IMR-90 (cell line): ENCODE measurements at regions not wholly inside any gene's neighbourhood (a gene's known extent, or its start where the extent isn't known, plus 50 kb on each side); places are given as distances from the start of the nearest gene placed in this dataset.

Experiments used
- ATAC-seq: fragments of 200-7000 bp; cut with Tn5 transposase; 2 replicates; pipeline ENCODE4 v1.9.1; 2020; ENCODE audit warnings: low read depth, mild to moderate bottlenecking, moderate library complexity
- BruUV-seq: library from RNA; stranded (reverse); fragments of 400-500 nt; replicated peaks from 2 replicates; lab custom pipeline; 2021; lab: Mats Ljungman, UMichigan
- CTCF ChIA-PET: fragments of 300-600 bp; formaldehyde crosslinking; extraction: SDS; loops from one replicate; lab custom pipeline; 2021; ENCODE audit warnings: antibody characterized with exemption; lab: Yijun Ruan, JAX
- POLR2A ChIA-PET: fragments of 300-600 bp; sonication (Branson Sonifier 250); formaldehyde crosslinking; loops from one replicate; lab custom pipeline; 2022; ENCODE audit warnings: antibody characterized with exemption; ENCODE audit not compliant: unreplicated experiment; lab: Charles Lee
- DNase-seq: peaks from one replicate; pipeline ENCODE4 v3.0.0; 2013
- H2AFZ ChIP-seq: replicated peaks from 2 replicates; pipeline ENCODE3; 2013; ENCODE audit warnings: low read length, mild to moderate bottlenecking; ENCODE audit not compliant: poor library complexity
- H2AK5ac ChIP-seq: 2 replicates; pipeline ENCODE4 v1.6.1; 2013; ENCODE audit warnings: low read depth, low read length, inconsistent platforms
- H2AK9ac ChIP-seq: replicated peaks from 2 replicates; pipeline ENCODE3; 2013; ENCODE audit warnings: mild to moderate bottlenecking, low read depth, low read length, moderate library complexity; ENCODE audit not compliant: poor library complexity
- H2BK120ac ChIP-seq: 2 replicates; pipeline ENCODE4 v1.6.1; 2013; ENCODE audit warnings: low read depth, low read length, inconsistent platforms
- H2BK15ac ChIP-seq: 3 replicates; pipeline ENCODE4 v1.6.1; 2013; ENCODE audit warnings: low read depth, low read length, inconsistent platforms
- H2BK20ac ChIP-seq: 2 replicates; pipeline ENCODE4 v1.6.1; 2013; ENCODE audit warnings: low read depth, mild to moderate bottlenecking, inconsistent platforms, low read length, moderate library complexity
- H2BK5ac ChIP-seq: 2 replicates; pipeline ENCODE4 v1.6.1; 2013; ENCODE audit warnings: mild to moderate bottlenecking, low read depth, low read length, inconsistent platforms; ENCODE audit not compliant: poor library complexity, severe bottlenecking
- H3K14ac ChIP-seq: replicated peaks from 2 replicates; pipeline ENCODE4 v1.6.1; 2013; ENCODE audit warnings: low read depth, low read length, inconsistent platforms
- H3K18ac ChIP-seq: 2 replicates; pipeline ENCODE4 v1.6.1; 2013; ENCODE audit warnings: low read depth, low read length, control low read depth
- H3K23ac ChIP-seq: 2 replicates; pipeline ENCODE4 v1.6.1; 2013; ENCODE audit warnings: low read depth, low read length, inconsistent platforms
- H3K27ac ChIP-seq: 2 replicates; pipeline ENCODE4 v1.5.1; 2013; ENCODE audit warnings: mild to moderate bottlenecking, control low read depth, low read length; ENCODE audit not compliant: insufficient read depth
- H3K27me3 ChIP-seq: 2 replicates; pipeline ENCODE4 v1.6.1; 2013; ENCODE audit warnings: low read length; ENCODE audit not compliant: control insufficient read depth, insufficient read depth
- H3K36me3 ChIP-seq: 2 replicates; pipeline ENCODE4 v1.6.1; 2013; ENCODE audit warnings: low read length, mixed read lengths; ENCODE audit not compliant: control insufficient read depth, insufficient read depth
- H3K4ac ChIP-seq: 2 replicates; pipeline ENCODE4 v1.6.1; 2013; ENCODE audit warnings: low read depth, low read length, inconsistent platforms
- H3K4me1 ChIP-seq: 2 replicates; pipeline ENCODE4 v1.6.1; 2013; ENCODE audit warnings: low read length, mixed read lengths; ENCODE audit not compliant: control insufficient read depth, insufficient read depth
- H3K4me2 ChIP-seq: 2 replicates; pipeline ENCODE4 v1.6.1; 2013; ENCODE audit warnings: low read depth, mild to moderate bottlenecking, control low read depth, low read length, moderate library complexity
- H3K4me3 ChIP-seq: 2 replicates; pipeline ENCODE4 v1.5.1; 2013; ENCODE audit warnings: low read depth, mild to moderate bottlenecking, control low read depth, low read length, moderate library complexity; ENCODE audit not compliant: insufficient read depth
- H3K56ac ChIP-seq: 2 replicates; pipeline ENCODE4 v1.6.1; 2013; ENCODE audit warnings: low read length, inconsistent platforms; ENCODE audit not compliant: insufficient read depth; ENCODE audit errors: extremely low read depth
- H3K79me1 ChIP-seq, 2 experiments: 2 replicates each; pipeline ENCODE4 v1.6.1; 2013; ENCODE audit warnings: low read length in 2 of 2, inconsistent platforms in 1 of 2, low read depth in 1 of 2
- H3K9ac ChIP-seq: 2 replicates; pipeline ENCODE4 v1.6.1; 2013; ENCODE audit warnings: low read depth, low read length, control low read depth
- H3K9me1 ChIP-seq: 2 replicates; pipeline ENCODE4 v1.6.1; 2013; ENCODE audit warnings: low read length, inconsistent platforms; ENCODE audit not compliant: insufficient read depth
- H3K9me3 ChIP-seq: 2 replicates; pipeline ENCODE4 v1.6.1; 2013; ENCODE audit warnings: low read length; ENCODE audit not compliant: control insufficient read depth, insufficient read depth
- H4K20me1 ChIP-seq: 2 replicates; pipeline ENCODE4 v1.6.1; 2013; ENCODE audit warnings: low read length, inconsistent platforms; ENCODE audit not compliant: insufficient read depth
- H4K5ac ChIP-seq: 2 replicates; pipeline ENCODE4 v1.6.1; 2013; ENCODE audit warnings: mild to moderate bottlenecking, low read depth, low read length, control low read depth
- H4K8ac ChIP-seq, 2 experiments: 2 replicates each; pipeline ENCODE4 v1.6.1; 2013; ENCODE audit warnings: low read depth in 2 of 2, low read length in 2 of 2, control low read depth in 1 of 2, inconsistent platforms in 1 of 2
- H4K91ac ChIP-seq: 2 replicates; pipeline ENCODE4 v1.6.1; 2013; ENCODE audit warnings: low read depth, low read length, inconsistent platforms; ENCODE audit not compliant: insufficient read depth
- RCOR1 ChIP-seq: IDR thresholded peaks from 2 replicates; pipeline ENCODE4 v1.6.1; 2012; ENCODE audit warnings: mild to moderate bottlenecking, low read length, improper control_type of control experiment; ENCODE audit not compliant: insufficient replicate concordance
- WGBS, 2 experiments: methylation state at CpG; one replicate each; pipeline versions ENCODE4 v1.1.5 to v1.1.7; 2013; ENCODE audit warnings: missing lambda C conversion rate in 2 of 2; ENCODE audit not compliant: insufficient read length in 1 of 2; ENCODE audit errors: extremely low coverage in 2 of 2; 5-methylcytosine and 5-hydroxymethylcytosine counted together
- dilution Hi-C: fragments of 300-500 bp; cut with HindIII; formaldehyde crosslinking; loops from one replicate; pipeline ENCODE4 v1.14.3; 2018; ENCODE audit warnings: low sequenced_read_pairs; ENCODE audit not compliant: unreplicated experiment
- in situ Hi-C: fragments of 300-500 bp; cut with MboI; formaldehyde crosslinking; loops from 3 replicates; pipeline ENCODE4 v1.14.3; 2019; ENCODE audit warnings: low sequenced_read_pairs, inconsistent platforms, mixed read lengths
- intact Hi-C: fragments of 100-400 bp; cut with micrococcal nuclease; formaldehyde crosslinking; loops from 2 replicates; pipeline ENCODE4 v1.10.0; 2022
- TF ChIP-seq, protein P1 (sequence below): conservative IDR thresholded peaks from 2 replicates; pipeline ENCODE4 v1.5.1; 2012; ENCODE audit warnings: mild to moderate bottlenecking, low read depth, low read length, improper control_type of control experiment

GRCh38 chr15:50840520-50840919, 68.0 kb upstream of the AP4E1 start:
- H3K4me1 ChIP-seq: no peaks in the 10 kb centered on the region
- H3K36me3 ChIP-seq: no peaks in the 10 kb centered on the region
- no peak overlapping the region for H3K27ac ChIP-seq
- DNase-seq (no peak), ATAC-seq (no peak)
- H2BK120ac ChIP-seq: no peak overlapping the region
- no peak overlapping the region for H3K9ac ChIP-seq
- dilution Hi-C loops: no loop called here
- H3K79me1 ChIP-seq: no peaks in the 10 kb centered on the region
- TF ChIP-seq RCOR1: no peak
- TF ChIP-seq, protein P1, sequence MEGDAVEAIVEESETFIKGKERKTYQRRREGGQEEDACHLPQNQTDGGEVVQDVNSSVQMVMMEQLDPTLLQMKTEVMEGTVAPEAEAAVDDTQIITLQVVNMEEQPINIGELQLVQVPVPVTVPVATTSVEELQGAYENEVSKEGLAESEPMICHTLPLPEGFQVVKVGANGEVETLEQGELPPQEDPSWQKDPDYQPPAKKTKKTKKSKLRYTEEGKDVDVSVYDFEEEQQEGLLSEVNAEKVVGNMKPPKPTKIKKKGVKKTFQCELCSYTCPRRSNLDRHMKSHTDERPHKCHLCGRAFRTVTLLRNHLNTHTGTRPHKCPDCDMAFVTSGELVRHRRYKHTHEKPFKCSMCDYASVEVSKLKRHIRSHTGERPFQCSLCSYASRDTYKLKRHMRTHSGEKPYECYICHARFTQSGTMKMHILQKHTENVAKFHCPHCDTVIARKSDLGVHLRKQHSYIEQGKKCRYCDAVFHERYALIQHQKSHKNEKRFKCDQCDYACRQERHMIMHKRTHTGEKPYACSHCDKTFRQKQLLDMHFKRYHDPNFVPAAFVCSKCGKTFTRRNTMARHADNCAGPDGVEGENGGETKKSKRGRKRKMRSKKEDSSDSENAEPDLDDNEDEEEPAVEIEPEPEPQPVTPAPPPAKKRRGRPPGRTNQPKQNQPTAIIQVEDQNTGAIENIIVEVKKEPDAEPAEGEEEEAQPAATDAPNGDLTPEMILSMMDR: no peak
- H4K91ac ChIP-seq: no peak overlapping the region
- no peak overlapping the region for H2AFZ ChIP-seq
- no peak overlapping the region for H3K18ac ChIP-seq
- in situ Hi-C loops: no loop called here
- H3K56ac ChIP-seq: no peak overlapping the region
- H4K8ac ChIP-seq: no peak overlapping the region
- H4K5ac ChIP-seq: no peak overlapping the region
- no peaks in the 10 kb centered on the region for H4K20me1 ChIP-seq
- no peaks in the 10 kb centered on the region for H3K9me1 ChIP-seq
- no peak overlapping the region for H3K4me3 ChIP-seq
- H3K9me3 ChIP-seq: no peaks in the 10 kb centered on the region
- H2BK15ac ChIP-seq: no peak overlapping the region
- H3K4ac ChIP-seq: no peak overlapping the region
- no peak overlapping the region for H2BK20ac ChIP-seq
- H3K27me3 ChIP-seq: peaks cover 4% of the 10 kb centered on the region
- no peak overlapping the region for H3K4me2 ChIP-seq
- no peak overlapping the region for H2AK5ac ChIP-seq
- no peak overlapping the region for H2AK9ac ChIP-seq
- intact Hi-C loops: no loop called here
- BruUV-seq: no TSS peak
- no peak overlapping the region for H3K23ac ChIP-seq
- H3K14ac ChIP-seq: no peak overlapping the region
- WGBS, 2 experiments: 100% methylated on average over 2 of the region's 5 CpGs; no CpG with 5 or more reads in 1 of the 2 experiments
- ChIA-PET CTCF (no interaction called here), POLR2A (no interaction called here)
- H2BK5ac ChIP-seq: no peak overlapping the region
